Activated CD4-positive, alpha-beta T cell treated with anti-CD3 and anti-CD28 coated beads for 48 hours (primary cell): ENCODE measurements at regions not wholly inside any gene's neighbourhood (a gene's known extent, or its start where the extent isn't known, plus 50 kb on each side); places are given as distances from the start of the nearest gene placed in this dataset.
"Not testable (repeated sequence)": the region's sequence is repeated elsewhere in the genome, so short reads cannot be mapped to it uniquely, and the experiment has no call there.

Experiments used
- DNase-seq: peaks from one replicate; pipeline ENCODE4 v3.0.0-alpha.2; 2020

DNA sequence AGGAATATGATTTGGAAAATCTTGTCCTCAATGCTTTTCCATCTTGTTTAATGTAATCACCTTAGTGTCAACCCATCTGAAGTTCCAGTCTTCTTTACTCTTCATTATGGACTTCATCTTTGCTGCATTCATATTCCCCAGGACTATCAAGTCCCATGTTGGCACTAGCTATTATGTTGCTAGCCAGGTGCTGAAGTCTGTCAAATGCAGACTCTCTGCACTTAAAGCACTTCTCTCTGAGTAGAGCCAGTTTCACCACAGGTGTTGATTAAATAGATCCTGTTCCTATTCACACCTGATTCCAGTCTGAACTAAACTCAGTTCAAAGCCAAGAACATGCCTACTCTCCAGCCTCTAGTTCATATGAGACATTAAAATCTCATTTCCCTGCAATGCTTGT, 75.0 kb upstream of the PKN2 start:
- DNase-seq: no peak

DNA sequence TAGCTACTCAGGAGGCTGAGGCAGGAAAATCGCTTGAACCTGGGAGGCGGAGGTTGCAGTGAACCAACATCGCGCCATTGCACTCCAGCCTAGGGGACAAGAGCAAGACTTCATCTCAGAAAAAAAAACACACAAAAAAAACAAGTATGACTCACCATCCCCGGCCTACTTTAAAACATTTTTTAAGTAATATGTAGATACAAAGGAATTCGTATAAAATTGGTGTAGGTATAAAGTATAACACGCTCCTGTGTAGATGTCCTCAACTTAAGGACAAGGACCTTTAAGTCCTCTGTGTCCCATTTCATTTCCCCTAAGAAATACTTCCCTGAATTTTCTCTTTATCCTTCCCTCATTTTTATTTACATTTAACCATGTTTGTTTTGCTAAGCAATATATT, 73.4 kb upstream of the PKN2 start:
- no peak for DNase-seq

GRCh38 chr1:88612292-88612691, 71.8 kb upstream of the PKN2 start:
- no peak for DNase-seq

- no peak for DNase-seq
Measured at GRCh38 chr1:88612773-88613172, 71.3 kb upstream of the PKN2 start.

GRCh38 chr1:88618331-88618730, 65.7 kb upstream of the PKN2 start:
- DNase-seq: no peak

DNA sequence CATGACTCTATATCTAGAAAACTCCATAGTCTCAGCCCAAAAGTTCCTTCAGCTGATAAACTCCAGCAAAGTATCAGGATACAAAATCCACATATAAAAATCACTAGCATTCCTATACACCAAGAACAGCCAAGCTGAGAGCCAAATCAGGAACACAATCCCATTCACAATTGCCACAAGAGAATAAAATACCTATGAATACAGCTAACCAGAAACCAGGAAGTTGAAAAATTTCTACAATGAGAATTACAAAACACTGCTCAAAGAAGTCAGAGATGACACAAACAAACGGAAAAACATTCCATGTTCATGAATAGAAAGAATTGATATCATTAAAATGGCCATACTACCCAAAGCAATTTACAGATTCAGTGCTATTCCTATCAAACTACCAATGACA, 61.0 kb upstream of the PKN2 start:
- not testable (repeated sequence) for DNase-seq
